Stimulated activated CD4-positive, alpha-beta T cell treated with anti-CD3 and anti-CD28 coated beads, Interleukin-2, amount 100 ng/mL, for 4 hours (primary cell): ENCODE measurements at regions not wholly inside any gene's neighbourhood (a gene's known extent, or its start where the extent isn't known, plus 50 kb on each side); places are given as distances from the start of the nearest gene placed in this dataset.
"Not testable (repeated sequence)": the region's sequence is repeated elsewhere in the genome, so short reads cannot be mapped to it uniquely, and the experiment has no call there.

Experiments used
- DNase-seq: peaks from one replicate; pipeline ENCODE4 v3.0.0-alpha.2; 2020; ENCODE audit warnings: low read depth

DNA sequence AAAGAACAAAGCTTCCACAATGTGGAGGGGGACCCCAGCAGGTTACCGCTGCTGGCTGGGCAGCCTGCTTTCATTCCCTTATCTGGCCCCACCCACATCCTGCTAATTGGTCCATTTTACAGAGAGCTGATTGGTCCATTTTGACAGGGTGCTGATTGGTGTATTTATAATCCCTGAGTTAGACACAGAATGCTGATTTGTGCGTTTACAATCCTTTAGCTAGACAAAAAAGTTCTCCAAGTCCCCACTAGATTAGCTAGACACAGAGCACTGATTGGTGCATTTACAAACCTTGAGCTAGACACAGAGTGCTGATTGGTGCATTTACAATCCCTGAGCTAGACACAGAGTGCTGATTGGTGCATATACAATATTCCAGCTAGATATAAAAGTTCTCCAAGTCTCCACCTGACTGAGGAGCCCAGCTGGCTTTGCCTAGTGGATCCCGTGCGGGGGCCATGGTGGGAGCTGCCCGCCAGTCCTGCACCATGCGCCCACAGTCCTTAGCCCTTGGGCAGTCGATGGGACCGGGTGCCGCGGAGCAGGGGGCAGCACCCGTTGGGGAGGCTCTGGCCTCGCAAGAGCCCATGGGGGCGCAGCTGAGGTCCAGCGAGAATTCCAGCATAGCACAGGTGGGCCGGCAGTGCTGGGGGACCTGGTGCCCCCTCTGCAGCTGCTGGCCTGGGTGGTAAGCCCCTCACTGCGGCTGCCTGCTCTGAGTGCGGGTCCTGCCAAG, 88.8 kb upstream of the MYLIP start:
- not testable (repeated sequence) for DNase-seq

DNA sequence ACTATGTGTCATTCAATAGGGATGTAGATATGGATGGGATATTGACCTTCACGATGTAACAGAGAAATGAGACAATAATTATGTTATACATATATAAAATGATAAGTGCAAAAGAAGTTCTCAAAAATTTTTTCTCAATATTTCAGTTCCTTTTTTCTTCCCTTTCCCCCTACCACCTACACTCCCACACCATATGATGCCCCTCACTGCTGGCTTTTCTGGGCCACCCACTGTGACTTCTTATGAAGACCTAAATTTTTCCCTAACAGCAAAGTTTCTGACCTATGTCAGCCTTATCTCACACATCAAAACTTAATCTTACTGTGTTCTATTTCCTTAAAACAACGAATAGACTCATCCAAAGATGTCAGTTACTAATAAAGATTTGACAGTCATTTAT, 89.9 kb upstream of the MYLIP start:
- DNase-seq: no peak

DNA sequence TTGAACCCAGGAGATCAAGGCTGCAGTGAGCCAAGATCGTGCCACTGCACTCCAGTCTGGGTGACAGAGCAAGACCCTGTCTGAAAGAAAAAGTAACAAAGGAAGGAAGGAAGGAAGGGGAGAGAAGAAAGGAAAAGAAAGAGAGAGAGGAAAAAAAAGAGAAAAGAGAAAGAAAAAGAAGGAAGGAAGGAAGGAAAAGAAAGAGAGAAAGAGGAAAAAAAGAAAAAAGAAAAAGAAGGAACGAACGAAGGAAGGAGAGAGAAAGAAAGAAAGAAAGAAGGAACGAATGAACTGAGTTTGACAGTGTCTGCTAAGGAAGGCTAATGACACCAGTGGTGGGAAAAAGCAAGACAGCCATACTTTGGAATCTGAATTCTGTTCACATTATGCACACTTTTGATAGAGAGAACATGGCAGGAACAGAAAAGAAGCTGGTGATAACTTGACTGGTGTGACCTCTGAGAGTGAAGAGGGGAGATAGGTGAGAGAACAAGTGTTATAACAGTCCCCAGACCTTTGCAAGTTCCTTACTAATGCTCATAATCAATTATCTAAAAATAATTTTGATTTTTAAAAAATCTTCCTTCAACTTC, 93.3 kb upstream of the MYLIP start:
- no peak for DNase-seq

DNA sequence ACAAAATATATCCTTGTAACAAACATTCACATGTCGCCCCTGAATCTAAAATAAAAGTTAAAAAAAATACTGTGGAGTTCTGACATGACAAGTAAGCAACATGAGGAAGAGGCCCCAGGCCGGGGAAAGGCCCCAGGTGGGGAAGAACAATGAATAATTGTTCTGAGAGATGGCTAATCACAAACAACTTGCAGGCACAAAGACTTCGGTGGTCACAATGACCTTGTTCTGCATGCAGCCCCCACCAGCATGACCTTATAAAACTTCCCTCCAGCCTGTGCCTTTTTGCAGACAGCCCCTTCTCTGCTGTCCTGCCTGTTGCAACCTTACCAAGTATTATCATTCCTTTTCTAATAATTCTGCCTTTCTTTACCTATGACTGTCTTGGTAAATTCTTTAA, 95.7 kb upstream of the MYLIP start:
- no peak for DNase-seq

DNA sequence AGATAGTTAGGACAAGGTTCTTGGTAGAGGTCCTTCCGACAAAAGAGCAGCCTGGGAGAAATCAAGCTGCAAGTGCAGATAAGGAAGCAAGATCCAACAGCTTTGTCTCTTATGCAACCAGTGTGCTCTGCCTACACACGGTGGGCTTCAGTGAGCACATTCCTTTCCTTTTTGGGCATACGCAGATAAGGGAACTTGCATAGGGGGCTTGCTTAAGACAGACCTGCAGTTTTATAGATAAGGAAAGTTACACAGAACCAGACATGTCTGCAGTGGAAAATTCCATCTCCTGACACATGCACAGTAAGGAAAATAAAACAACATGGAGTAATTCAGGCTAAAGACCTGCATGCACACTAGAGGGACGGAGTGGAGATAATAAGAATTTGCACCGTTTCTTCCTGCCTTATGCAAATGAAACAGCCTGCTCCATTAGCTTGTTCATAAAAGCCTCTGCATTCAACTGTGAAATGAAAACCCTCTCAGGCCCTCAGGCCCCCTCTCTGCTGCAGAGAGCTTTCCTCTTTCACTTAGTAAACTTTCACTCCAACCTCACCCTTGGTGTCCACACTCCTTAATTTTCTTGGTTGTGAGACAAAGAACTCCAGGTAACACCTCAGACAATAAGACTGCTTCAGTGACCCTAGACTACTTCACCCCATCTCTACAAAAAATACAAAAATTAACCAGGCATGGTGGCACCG, 97.5 kb upstream of the MYLIP start:
- DNase-seq: no peak

DNA sequence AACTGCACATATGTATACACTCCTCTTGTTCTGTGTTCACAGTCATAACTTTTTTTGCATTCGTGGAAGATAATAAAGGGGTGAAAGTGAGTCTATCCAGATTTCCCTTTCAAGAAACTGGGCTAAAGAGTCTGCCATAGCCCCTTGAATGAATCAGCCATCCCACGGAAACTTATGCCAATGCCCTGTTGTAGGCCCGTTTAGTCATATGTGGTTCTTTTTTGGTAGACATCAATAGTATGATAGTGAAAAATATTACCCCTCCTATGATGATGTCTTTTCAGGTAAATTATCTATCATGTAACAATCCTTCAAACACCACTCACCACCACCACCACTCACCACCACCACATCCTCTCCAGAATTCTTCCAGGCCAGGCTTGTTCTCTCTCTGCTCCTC, 99.9 kb upstream of the MYLIP start:
- no peak for DNase-seq

DNA sequence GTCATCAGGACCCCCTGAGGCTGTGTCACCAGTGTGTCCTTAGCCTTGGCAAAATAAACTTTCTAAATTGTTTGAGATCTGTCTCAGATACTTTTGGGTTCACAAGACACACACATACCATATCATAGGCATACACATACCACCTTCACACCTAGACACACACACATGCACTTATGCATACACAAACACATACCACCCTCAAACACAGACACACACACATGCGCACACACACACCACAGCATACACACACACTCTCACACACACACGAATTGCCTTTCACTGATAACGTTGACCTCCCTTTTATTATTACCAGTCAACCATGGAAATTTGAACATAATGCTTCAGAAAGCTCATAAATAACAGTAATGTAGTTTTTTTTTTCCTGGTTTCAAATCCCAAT, 108.6 kb upstream of the MYLIP start:
- DNase-seq: no peak

DNA sequence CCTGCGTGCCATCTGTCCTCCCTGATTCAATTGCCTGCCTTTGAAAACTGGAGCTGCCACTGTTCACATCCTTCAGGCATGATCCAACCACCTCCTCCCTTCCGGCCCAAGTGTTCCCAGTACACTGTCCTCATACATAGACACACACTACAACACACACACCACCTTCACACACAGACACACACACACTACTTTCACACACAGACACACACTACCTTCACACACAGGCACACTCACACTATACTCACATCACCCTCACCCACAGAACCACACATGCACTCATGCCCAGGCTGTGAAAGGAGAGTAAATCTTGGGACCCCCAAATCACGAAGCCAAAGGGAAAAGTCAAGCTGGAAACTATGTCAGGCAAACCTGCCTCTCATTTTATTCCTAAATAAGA, 109.4 kb upstream of the MYLIP start:
- no peak for DNase-seq

DNA sequence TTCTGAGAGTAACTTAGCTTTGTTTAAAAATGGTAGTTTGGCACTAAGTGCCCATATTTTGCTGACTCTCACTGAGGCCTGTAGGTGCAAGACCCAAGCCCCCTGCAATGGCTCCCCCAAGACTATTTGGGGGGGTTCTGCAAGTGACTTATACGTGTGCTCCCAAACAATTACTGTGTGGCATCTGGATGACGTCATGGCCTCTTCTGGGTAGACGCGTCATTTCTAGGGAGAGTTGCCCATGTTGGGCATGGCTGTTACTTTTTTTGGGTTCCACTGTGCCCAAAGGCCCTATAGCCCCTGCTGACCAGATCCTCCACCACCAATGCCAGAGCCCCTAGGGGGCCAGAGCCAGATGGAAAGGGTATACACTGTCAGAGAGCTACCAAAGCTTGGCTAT, 110.3 kb upstream of the MYLIP start:
- DNase-seq: no peak

DNA sequence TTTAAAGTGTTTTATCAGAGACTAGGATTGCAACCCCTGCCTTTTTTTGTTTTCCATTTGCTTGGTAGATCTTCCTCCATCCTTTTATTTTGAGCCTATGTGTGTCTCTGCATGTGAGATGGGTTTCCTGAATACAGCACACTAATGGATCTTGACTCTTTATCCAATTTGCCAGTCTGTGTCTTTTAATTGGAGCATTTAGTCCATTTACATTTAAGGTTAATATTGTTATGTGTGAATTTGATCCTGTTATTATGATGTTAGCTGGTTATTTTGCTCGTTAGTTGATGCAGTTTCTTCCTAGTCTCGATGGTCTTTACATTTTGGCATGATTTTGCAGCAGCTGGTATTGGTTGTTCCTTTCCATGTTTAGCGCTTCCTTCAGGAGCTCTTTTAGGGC, 114.6 kb upstream of the MYLIP start:
- not testable (repeated sequence) for DNase-seq

DNA sequence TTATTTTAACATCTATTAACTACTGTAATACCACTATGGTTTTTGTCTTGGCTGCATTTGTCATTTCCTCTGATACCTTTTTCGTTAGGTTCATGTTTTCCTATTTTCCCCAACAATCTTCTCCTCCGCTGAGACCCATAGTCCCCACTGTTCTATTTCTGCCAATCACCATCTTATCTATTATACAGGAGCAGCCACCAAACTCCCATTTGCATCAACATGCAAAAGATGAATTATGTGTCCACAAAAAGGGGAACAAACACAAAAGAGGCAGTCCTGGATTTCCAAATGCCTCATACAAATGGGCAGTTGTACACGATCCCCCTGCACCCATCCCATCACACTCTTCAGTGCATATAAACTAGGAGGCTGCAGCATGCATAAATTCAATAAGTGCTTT, 121.7 kb upstream of the MYLIP start:
- no peak for DNase-seq

DNA sequence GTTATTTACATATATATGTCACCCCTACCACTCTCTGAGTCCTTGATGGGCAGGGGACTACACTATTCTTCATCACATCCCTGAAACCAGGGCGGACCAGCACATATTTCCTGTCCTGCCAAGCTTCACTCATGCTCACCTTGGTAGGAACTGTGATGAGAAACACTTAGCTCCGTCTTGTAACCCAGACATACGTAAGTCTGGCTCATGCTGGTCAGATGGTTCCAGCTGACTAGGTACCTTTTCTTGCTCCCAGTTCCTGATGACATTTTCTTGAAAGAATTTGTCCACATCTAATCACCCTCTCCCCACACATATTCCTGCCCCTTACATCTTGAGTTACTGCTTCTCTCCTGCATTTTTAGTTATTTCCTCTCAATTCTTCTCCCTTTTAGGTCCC, 122.2 kb upstream of the MYLIP start:
- DNase-seq: no peak

DNA sequence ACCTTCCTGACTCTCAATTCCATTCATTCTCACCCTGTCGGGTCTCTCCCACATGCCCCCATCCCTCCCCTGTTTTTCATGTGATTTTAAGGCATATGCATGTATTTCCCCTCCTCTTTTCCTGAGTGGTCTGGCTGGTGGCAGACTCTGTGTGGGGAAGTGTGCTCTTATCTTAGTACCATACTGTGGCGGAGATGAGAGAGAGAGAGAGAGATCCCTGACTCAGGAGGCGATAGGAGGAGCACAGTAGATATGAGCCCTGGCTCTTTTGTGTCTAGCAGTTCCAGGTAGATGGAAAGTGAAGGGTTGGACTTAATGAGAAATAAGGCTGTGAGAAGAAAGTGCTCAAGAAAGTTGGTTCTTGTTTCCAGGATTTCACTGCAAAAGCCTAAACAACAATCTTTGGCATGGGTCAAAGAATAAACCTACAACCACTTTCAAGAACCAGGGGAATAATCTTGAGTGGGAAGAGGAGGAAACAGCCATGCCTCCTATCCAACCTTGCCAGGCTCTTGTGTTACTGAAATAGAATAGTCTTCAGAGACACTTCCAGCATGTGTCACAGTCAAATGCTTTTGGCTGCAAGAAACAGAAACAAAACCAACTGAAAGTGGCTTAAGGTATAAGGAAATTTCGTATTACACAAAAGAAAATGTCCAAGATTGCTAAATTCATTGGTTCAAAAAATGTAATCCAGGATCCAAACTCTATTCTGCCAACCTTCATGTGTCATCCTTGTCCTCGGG, 123.8 kb upstream of the MYLIP start:
- DNase-seq: no peak

DNA sequence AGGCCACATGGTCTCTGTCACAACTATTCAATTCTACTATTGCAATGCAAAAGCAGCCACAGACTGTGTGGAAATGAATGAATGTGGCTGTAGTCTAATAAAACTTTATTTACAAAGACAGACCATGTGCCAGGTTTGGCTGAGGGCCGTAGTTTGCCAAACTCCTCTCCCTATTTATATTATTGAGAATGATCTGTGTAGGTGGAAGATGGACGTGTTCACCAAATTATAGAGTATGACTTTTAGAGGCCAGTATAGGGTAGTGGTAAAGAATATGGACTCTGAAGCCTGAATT, 125.7 kb upstream of the MYLIP start:
- DNase-seq: no peak

DNA sequence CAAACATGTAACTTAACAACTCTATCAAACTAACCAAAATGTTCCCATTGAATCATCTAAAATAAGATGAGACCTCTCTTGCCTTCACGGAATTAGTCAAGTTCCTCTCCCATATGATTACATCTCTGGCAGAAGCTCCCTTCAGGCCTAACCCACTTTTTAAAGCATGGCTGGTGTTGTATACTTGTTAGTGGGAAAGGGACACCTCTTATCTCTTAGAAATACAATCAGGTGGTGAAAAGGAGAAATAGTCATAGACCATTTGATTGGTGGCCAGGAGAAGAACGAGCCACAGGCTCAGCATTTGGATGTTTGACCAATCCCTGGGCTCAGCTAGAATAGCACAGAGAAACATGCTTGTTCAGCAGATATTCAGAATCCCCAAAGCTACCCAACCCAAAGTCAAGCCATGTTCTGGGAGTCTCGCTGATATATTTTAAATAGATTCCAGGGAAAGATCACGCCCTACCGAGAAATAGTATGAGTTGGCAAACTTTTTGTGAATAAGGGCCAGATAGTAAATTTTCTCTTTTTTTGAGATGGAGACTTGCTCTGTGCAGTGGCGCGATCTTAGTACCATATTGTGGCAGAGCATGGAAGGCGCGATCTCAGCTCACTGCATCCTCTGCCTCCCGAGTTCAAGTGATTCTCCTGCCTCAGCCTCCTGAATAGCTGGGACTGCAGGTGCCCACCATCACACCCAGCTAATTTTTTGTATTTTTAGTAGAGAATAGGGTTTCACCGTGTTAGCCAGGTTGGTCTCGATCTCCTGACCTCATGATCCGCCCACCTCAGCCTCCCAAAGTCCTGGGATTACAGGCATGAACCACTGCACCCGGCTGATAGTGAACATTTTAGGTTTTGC, 126.3 kb upstream of the MYLIP start:
- no peak for DNase-seq

DNA sequence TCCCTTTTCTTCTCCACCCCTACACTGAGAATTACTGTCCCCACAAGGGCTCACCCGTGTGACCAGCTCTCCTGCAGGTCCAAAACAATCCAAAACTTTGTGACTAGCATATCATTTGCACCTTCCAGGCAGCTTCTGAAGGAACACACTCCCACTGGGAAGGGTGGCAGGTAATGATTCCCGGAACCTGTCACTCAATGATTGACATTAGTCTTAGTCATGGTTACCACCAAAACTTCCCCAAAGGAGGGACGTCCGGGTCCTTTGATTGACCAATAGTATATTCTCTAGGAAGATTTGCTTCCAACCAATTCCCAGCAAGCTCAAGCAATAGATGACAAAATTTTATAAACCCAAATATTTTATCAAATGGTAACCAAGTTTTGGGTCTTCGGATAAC, 127.7 kb upstream of the MYLIP start:
- DNase-seq: no peak

DNA sequence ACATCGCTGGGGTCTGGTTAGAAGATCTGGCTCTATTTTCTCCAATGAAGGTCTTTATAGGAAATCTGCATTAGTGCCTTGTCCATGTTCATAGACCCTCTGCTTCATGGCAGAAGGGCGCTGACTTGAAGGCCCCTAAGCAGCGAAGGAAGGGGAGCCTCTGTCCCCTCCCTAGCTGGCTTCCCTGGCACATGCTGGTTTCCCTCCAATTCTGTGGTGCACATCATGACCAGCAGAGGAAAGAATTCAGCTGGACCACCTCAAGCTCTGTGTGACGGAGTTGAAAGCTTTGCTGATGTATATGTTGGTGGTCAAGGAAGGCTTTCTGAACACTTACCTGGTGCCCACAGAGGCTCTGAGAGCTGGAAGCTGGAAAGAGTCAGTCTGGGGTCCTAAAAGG, 129.7 kb upstream of the MYLIP start:
- no peak for DNase-seq

DNA sequence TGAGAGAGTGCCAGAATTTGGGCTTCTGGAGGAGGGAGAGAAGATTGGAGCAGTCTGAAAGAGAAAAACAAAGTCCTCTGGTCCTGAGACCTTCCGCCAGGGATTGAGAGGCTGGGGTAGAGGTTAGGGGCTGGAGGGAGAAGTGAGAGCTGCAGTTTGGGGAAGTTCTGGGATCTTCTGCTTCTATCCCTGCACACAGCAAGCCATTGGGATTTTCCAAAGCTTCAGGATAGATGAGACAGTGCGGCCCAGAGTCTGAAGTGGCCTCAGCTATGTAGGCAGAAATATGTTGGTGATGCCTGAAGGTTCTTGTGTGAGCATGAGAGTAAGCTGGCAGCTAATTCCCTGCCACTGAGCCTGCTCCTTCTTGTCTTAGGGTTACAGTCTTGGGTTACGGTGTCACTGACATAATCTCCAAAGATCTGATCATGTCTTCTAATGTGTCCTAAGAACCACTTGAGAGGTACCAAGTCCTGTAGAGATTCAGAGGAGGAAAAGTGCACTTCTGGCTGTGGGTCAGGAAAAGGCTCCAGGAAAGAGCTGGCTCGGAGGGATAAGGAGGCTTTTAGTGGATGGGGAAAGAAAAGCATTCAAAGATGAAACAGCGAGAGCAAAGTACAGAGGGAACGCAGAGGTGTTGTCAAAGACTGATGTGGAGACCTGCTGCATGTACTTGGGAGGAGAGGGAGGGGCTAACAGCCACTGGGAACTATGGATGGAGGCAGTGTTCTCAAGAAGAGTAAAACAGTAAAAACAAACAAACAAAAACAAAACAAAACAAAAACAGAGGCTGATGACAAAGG, 131.1 kb upstream of the MYLIP start:
- no peak for DNase-seq

DNA sequence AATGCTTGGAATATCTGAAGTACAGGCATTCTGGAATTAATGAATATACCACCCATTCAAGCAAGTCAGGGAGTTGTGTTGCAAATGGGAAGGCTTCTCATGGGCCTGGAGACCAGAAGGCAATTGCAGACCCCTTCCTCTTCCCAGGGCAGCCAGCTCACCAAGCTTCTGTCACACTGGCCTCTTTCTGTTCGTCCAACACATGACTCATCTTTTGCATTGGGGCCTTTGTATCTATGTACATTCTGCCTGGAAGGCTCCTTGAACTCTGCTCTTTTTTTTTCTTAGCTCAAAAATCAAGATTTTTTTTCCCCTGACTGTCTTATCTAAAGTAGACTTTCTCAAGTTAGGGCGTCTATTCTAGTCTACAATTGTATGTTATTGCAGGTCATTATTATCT, 132.9 kb upstream of the MYLIP start:
- no peak for DNase-seq

DNA sequence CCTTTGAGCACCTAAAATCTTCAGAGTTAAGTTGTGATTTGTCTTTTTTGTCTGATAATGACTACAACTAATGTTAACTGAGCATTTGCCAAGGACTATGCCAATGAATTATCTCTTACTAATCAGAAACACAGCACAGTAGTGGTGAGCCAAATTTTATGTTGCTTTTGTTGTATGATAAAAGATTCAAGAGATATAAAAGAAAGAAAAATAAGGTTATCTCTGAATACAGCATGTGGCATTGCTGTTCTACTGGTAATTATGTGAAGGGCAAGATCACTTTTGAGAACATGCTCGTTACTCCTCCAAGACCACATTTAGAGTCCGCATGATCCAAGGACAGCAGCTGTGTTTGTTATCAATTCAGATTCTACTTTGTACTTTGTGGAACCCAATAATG, 133.4 kb upstream of the MYLIP start:
- DNase-seq: no peak

DNA sequence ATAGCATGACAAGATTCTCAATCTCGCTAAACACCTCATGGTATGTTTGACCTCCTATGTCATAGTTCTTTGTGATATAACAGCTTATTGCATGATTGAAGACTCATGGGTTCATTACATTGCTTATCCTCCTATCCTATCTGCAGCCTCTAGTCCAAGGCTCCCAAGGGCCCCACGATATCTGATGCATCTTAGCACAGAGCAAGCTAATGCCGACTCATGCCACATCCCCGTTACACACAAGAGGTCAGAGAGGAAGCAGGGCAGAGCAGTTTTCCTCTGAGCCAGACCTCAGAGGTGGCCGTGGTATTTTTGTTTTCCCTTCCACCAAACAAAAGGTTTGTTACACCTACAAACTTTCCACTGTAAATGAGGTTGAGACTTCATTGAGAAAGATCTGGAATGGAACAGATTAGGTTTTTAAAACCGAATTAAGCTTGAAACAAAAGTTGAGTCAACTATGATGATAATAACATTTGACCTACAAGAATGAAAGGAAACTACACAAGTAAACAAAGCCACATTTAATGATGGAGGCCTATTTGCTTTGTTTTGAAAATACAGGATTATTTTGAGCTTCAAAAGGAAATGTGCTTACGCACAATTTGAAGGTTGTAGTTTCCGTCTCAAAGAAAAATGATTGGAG, 133.9 kb upstream of the MYLIP start:
- no peak for DNase-seq
